Ishikawa (cell line): ENCODE measurements at regions not wholly inside any gene's neighbourhood (a gene's known extent, or its start where the extent isn't known, plus 50 kb on each side); places are given as distances from the start of the nearest gene placed in this dataset.

ENCODE experiments used
- CEBPB ChIP-seq: IDR thresholded peaks from 2 replicates; pipeline ENCODE4 v1.6.1; 2012
- CREB1 ChIP-seq: IDR thresholded peaks from 2 replicates; pipeline ENCODE4 v1.6.1; 2012; ENCODE audit warnings: low read depth
- EGR1 ChIP-seq: IDR thresholded peaks from 2 replicates; pipeline ENCODE4 v1.6.1; 2012
- EP300 ChIP-seq: IDR thresholded peaks from 2 replicates; pipeline ENCODE4 v1.6.1; 2012; ENCODE audit warnings: borderline replicate concordance
- FOXM1 ChIP-seq: IDR thresholded peaks from 2 replicates; pipeline ENCODE4 v1.6.1; 2012; ENCODE audit warnings: low read depth, borderline replicate concordance
- NFIC ChIP-seq: IDR thresholded peaks from 2 replicates; pipeline ENCODE4 v1.6.1; 2012
- RAD21 ChIP-seq: IDR thresholded peaks from 2 replicates; pipeline ENCODE4 v1.6.1; 2012; ENCODE audit warnings: low read depth
- TAF1 ChIP-seq: IDR thresholded peaks from 2 replicates; pipeline ENCODE4 v1.6.1; 2012; ENCODE audit warnings: low read depth, mild to moderate bottlenecking
- TCF12 ChIP-seq: IDR thresholded peaks from 2 replicates; pipeline ENCODE4 v1.6.1; 2012; ENCODE audit warnings: low read depth
- TEAD4 ChIP-seq: IDR thresholded peaks from 2 replicates; pipeline ENCODE4 v1.6.1; 2012
- YY1 ChIP-seq: IDR thresholded peaks from 2 replicates; pipeline ENCODE4 v1.6.1; 2012; ENCODE audit warnings: low read depth
- ZBTB7A ChIP-seq: IDR thresholded peaks from 2 replicates; pipeline ENCODE4 v1.6.1; 2012; ENCODE audit warnings: low read depth
- TF ChIP-seq, protein P1 (sequence below): IDR thresholded peaks from 2 replicates; pipeline ENCODE4 v1.6.1; 2012; ENCODE audit warnings: low read depth, mild to moderate bottlenecking
- TF ChIP-seq, protein P2 (sequence below): IDR thresholded peaks from 2 replicates; pipeline ENCODE4 v1.6.1; 2012
- TF ChIP-seq, protein P3 (sequence below): IDR thresholded peaks from 2 replicates; pipeline ENCODE4 v1.6.1; 2012

DNA sequence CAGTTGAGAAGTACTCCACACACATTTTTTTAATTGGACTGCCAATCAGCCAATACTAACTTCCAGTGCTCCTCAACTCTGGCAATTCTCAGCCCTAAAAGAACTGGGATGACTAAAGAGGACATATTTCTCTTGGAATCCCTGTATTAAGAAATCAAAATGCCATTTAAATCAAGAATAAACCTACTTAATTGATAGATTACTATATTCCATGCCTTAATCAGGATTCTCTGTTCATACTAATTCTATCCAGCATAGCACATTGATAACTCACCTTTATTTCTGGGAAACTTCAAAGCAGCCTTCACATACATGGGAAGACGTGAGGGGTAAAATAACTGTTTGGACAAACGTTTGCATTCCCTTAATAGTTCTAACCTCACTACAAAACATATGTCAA, 93.0 kb upstream of the DKK2 start:
- TF ChIP-seq CREB1, result no peak
- TF ChIP-seq, protein P1, sequence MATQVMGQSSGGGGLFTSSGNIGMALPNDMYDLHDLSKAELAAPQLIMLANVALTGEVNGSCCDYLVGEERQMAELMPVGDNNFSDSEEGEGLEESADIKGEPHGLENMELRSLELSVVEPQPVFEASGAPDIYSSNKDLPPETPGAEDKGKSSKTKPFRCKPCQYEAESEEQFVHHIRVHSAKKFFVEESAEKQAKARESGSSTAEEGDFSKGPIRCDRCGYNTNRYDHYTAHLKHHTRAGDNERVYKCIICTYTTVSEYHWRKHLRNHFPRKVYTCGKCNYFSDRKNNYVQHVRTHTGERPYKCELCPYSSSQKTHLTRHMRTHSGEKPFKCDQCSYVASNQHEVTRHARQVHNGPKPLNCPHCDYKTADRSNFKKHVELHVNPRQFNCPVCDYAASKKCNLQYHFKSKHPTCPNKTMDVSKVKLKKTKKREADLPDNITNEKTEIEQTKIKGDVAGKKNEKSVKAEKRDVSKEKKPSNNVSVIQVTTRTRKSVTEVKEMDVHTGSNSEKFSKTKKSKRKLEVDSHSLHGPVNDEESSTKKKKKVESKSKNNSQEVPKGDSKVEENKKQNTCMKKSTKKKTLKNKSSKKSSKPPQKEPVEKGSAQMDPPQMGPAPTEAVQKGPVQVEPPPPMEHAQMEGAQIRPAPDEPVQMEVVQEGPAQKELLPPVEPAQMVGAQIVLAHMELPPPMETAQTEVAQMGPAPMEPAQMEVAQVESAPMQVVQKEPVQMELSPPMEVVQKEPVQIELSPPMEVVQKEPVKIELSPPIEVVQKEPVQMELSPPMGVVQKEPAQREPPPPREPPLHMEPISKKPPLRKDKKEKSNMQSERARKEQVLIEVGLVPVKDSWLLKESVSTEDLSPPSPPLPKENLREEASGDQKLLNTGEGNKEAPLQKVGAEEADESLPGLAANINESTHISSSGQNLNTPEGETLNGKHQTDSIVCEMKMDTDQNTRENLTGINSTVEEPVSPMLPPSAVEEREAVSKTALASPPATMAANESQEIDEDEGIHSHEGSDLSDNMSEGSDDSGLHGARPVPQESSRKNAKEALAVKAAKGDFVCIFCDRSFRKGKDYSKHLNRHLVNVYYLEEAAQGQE, result no peak
- TF ChIP-seq FOXM1, result no peak
- TF ChIP-seq, protein P2, sequence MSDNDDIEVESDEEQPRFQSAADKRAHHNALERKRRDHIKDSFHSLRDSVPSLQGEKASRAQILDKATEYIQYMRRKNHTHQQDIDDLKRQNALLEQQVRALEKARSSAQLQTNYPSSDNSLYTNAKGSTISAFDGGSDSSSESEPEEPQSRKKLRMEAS, result no peak
- TF ChIP-seq TEAD4, result no peak
- no peak for TF ChIP-seq NFIC
- no peak for TF ChIP-seq ZBTB7A
- TF ChIP-seq, protein P3, sequence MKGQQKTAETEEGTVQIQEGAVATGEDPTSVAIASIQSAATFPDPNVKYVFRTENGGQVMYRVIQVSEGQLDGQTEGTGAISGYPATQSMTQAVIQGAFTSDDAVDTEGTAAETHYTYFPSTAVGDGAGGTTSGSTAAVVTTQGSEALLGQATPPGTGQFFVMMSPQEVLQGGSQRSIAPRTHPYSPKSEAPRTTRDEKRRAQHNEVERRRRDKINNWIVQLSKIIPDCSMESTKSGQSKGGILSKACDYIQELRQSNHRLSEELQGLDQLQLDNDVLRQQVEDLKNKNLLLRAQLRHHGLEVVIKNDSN, result no peak
- no peak for TF ChIP-seq EGR1

DNA sequence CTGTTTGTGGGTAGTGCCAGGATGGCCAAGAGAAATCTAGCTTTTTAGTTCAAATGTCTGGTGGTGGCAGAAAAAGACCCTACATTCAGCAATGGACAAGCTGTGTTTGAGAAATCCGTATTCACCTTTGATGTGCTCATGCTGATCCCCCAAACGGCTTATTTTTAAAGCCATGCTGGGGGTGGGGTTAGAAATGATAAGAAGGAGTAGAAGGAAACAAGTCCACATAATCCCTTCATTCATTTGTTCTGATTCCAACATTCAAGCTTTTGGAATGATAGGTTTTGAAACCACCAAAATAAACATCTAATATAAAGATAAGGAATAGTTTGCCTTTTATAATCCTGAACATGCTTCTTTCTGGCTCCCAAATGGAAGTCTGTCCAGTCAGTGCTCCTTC, 92.0 kb upstream of the DKK2 start:
- TF ChIP-seq TAF1, result no peak

DNA sequence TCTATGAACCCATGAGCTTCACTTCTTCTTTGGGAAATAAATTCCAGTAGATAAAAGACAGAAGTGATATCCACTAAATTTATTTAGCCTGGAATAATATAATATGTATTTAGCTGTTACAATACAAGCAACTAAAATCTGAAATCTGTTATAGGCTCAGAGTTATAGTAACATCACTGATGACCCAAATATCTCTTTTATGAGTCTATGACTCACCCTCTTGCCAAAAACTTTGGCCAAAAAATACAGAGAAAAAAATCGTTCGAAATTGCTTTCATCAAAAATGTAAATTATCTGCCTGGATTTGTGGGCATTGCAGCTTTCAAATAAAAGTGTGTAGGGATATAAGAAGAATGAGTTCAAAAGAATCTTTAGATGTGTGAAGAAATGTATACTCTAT, 89.4 kb upstream of the DKK2 start:
- TF ChIP-seq, protein P2, result no peak
- TF ChIP-seq TEAD4 (no peak), EGR1 (no peak), ZBTB7A (no peak), CREB1 (no peak)
- TF ChIP-seq, protein P3, result no peak

DNA sequence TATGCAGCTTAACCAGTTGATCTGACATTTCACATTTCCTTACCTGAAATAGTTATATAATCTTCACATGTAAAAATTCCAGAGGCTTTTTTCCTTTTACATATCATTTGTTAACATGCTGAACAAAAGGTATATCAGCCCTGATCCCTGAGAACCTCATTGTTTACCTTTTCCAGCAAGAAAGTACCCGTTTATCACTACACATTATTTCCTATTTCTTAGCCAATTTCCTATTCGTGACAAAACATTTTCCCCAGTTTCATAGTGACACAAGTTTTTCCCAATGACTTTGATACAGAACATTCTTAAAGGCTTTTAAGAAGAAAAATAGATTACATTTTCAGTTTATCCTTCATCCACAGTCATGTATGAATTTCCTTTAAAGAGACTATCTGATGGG, 86.6 kb upstream of the DKK2 start:
- no peak for TF ChIP-seq FOXM1
- TF ChIP-seq EGR1, result no peak
- TF ChIP-seq TCF12, result no peak
- TF ChIP-seq RAD21, result no peak
- no peak for TF ChIP-seq CREB1
- no peak for TF ChIP-seq TEAD4
- TF ChIP-seq, protein P1, result no peak
- TF ChIP-seq CEBPB, result no peak
- TF ChIP-seq, protein P3, result no peak
- no peak for TF ChIP-seq TAF1
- TF ChIP-seq ZBTB7A, result no peak
- no peak for TF ChIP-seq EP300
- TF ChIP-seq, protein P2, result no peak
- TF ChIP-seq YY1, result no peak
- TF ChIP-seq NFIC, result no peak

DNA sequence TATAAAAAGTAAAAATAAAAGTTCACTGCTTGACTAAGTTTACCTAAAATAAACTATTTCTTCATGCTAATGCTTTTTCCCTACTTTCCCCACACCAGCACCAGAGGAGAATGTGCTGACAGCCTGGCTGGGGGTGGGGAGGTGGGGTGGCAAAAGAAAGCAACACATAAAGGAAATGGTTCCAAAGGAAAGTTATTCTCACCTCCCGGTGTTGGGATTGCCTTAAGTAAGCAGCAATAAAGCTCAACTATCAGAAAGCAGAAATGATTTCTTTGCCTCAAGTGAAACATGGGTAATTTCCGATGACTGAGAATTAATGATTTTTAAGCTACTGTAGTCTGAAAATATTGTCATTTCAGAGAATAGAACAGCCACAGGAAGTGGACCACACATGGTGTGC, 84.5 kb upstream of the DKK2 start:
- TF ChIP-seq, protein P2, result no peak
- no peak for TF ChIP-seq RAD21
- TF ChIP-seq, protein P3, result no peak
- TF ChIP-seq CEBPB, result no peak
- no peak for TF ChIP-seq EP300

DNA sequence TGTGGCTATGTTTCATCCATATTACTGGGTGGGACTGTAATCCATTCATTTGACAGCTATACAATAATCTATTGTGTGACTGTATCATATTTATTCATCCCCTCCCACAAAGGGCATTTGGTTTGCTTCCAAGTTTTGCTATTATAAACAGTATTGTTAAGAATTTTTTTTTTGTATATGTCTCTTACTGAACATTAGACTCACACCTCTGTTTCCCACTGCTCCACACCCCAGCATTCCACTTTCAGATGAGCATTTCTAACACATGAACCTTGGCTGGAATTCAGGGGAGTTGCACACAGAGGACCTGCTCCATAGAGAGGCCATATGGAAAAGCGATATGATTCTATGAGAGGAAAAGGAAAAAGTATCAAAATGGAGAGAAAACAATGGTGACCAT, 81.6 kb upstream of the DKK2 start:
- TF ChIP-seq, protein P3, result no peak
- TF ChIP-seq TCF12 (no peak), EGR1 (no peak), TAF1 (no peak), CREB1 (no peak), EP300 (no peak), ZBTB7A (no peak), YY1 (no peak), CEBPB (no peak), RAD21 (no peak), TEAD4 (no peak), FOXM1 (no peak), NFIC (no peak)
- TF ChIP-seq, protein P1, result no peak
- TF ChIP-seq, protein P2, result no peak
